ENCODE measurements at regions not wholly inside any gene's neighbourhood (a gene's known extent, or its start where the extent isn't known, plus 50 kb on each side); places are given as distances from the start of the nearest gene placed in this dataset.
A peak's percentile ranks its signal among the peaks of the same experiment; 100 is the strongest.

DNA sequence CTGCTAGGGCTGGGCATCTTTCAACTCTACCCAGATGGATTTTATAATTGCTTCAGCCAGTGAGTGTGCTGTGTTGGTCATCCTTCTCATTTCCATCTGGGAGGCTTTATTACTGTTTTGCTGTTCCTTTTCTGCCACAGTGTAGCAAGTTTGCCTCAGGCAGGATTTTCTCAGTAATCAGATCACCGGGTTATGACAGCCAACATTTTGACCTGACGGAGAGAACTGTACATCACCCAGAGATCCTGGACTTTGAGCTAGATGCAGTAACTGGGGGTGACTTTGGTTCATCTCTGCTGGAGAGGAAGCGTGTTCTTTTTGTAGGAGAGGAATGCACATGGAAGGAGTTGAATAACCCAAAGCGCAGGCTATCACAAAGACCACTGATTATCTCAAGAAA is 111.8 kb upstream of the AGR3 start:
- no peak for ATAC-seq
- WGBS (ENCODE audit: insufficient coverage), result 93% methylated on average over 3 of the region's 4 CpGs
- Histone ChIP-seq H3K9me3 (ENCODE audit: control insufficient read depth, insufficient read depth, low read length) (no peaks in the 10 kb centered on the region), H3K36me3 (ENCODE audit: control insufficient read depth, insufficient read depth, low read length) (no peaks in the 10 kb centered on the region), H3K4me1 (ENCODE audit: control insufficient read depth, insufficient read depth, low read length) (no peaks in the 10 kb centered on the region), H3K27ac (ENCODE audit: low read length) (no peak overlapping the region), H3K4me3 (ENCODE audit: low read length) (no peak overlapping the region), H3K27me3 (ENCODE audit: control insufficient read depth, insufficient read depth, low read length) (no peaks in the 10 kb centered on the region)
- Mint-ChIP-seq H3K27me3 (ENCODE audit: low read depth in 2 of 2) (no peaks in the 10 kb centered on the region), H3K4me3 (no peak overlapping the region), H3K4me1 (no peaks in the 10 kb centered on the region), H3K9me3 (peaks cover 0 to 2% of the 10 kb centered on the region in 2 donors), H3K36me3 (no peaks in the 10 kb centered on the region), H3K27ac (no peak overlapping the region)
- intact Hi-C loops (cut with micrococcal nuclease), result no loop called here
- TF ChIP-seq CTCF (IDR thresholded peaks at IDR 0.05), result no peak
- no peak for DNase-seq

DNA sequence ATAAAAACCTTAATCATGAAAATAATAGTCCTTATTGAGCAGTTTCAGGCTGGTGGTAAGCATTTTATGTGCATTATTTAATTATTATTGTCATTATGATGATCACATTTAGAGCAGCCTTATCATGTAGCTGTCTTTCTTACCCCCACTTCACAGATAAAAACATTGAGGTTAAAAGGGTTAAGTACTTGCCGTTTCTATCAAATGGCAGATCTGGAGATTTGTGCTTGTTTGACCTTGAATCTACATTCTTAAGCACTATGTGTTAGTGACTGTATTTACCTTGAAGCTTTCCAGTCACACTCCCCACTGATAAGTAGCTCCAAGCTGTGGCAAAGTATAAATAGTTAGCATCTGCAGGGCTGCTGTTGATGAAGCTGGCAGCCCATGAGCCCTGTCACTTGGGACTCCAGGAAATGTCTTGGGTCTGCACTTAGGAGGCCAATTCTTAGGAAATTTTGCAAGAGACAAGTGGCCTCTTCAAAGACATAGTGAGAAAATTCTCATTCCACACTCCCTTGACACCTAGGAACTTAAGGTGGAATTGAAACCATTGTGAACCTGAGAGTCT is 116.8 kb upstream of the AGR3 start:
- Histone ChIP-seq H3K36me3 (ENCODE audit: control insufficient read depth, insufficient read depth, low read length) (no peaks in the 10 kb centered on the region), H3K27me3 (ENCODE audit: control insufficient read depth, insufficient read depth, low read length) (no peaks in the 10 kb centered on the region), H3K4me3 (ENCODE audit: low read length) (no peak overlapping the region), H3K27ac (ENCODE audit: low read length) (no peak overlapping the region), H3K4me1 (ENCODE audit: control insufficient read depth, insufficient read depth, low read length) (no peaks in the 10 kb centered on the region), H3K9me3 (ENCODE audit: control insufficient read depth, insufficient read depth, low read length) (no peaks in the 10 kb centered on the region)
- H3K4me3 Mint-ChIP-seq, result no peak overlapping the region
- DNase-seq (no peak), ATAC-seq (no peak)
- H3K27ac Mint-ChIP-seq, result no peak overlapping the region
- H3K36me3 Mint-ChIP-seq, result no peaks in the 10 kb centered on the region
- TF ChIP-seq CTCF (IDR thresholded peaks at IDR 0.05), result no peak
- H3K9me3 Mint-ChIP-seq, result peaks cover 0 to 2% of the 10 kb centered on the region in 2 donors
- H3K4me1 Mint-ChIP-seq, result peaks cover 7 to 9% of the 10 kb centered on the region in 2 donors
- H3K27me3 Mint-ChIP-seq (ENCODE audit: low read depth in 2 of 2), result no peaks in the 10 kb centered on the region
- intact Hi-C loops (cut with micrococcal nuclease), result no loop called here
- 100% methylated on average over 1 of the region's 1 CpG for WGBS (ENCODE audit: insufficient coverage)

DNA sequence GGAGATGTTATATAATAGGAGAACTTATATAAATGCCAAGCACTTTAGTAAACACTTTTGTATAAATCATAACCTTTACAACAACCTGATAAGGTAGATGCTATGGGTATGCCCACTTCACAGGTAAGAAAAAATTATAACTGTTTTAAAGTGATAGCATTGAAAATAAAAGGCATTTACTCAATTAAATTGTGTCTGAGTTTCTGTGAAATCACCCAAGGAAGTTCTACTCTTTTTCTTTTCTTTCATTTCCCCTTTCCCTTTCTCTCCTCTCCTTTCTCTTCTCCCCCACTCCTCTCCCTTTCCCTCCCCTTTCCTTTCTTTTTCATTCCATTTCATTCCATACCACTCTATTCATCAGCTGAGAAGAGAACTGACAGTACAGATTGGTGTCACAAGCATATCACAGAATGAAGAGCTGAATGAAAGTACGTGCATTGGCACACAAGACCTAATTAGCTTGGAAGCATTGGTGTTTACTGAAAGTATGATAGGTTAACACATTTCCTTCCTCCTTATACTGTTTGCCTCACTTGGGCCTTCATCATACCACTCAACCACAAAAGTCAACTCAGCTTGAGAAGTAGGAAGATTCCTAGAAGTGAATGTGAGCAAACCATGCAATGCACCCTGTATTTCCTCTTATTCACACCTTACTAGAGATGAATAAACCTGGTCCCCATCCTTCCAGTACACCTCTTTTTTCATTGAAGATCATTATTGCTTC is 117.9 kb upstream of the AGR3 start:
- WGBS (ENCODE audit: insufficient coverage), result no CpG with 5 or more reads among the region's 1 CpG
- no peak overlapping the region for H3K4me3 ChIP-seq (ENCODE audit: low read length)

More for the DNA sequence above, 117.9 kb upstream of the AGR3 start:
- no peak overlapping the region for H3K27ac ChIP-seq (ENCODE audit: low read length)
- no peaks in the 10 kb centered on the region for H3K36me3 ChIP-seq (ENCODE audit: control insufficient read depth, insufficient read depth, low read length)
- no peaks in the 10 kb centered on the region for H3K36me3 Mint-ChIP-seq
- peaks cover 0 to 2% of the 10 kb centered on the region in 2 donors for H3K9me3 Mint-ChIP-seq
- no peaks in the 10 kb centered on the region for H3K27me3 ChIP-seq (ENCODE audit: control insufficient read depth, insufficient read depth, low read length)
- H3K4me1 Mint-ChIP-seq, result peaks cover 7 to 9% of the 10 kb centered on the region in 2 donors
- H3K27me3 Mint-ChIP-seq (ENCODE audit: low read depth in 2 of 2), result no peaks in the 10 kb centered on the region
- peak overlapping the region in 1 of 2 donors; percentile 27 for H3K27ac Mint-ChIP-seq
- intact Hi-C loops (cut with micrococcal nuclease), result no loop called here
- no peaks in the 10 kb centered on the region for H3K9me3 ChIP-seq (ENCODE audit: control insufficient read depth, insufficient read depth, low read length)
- no peaks in the 10 kb centered on the region for H3K4me1 ChIP-seq (ENCODE audit: control insufficient read depth, insufficient read depth, low read length)
- no peak for TF ChIP-seq CTCF (IDR thresholded peaks at IDR 0.05)
- no peak overlapping the region for H3K4me3 Mint-ChIP-seq
- ATAC-seq (peak in 2 of 3 donors; percentile 48 to 49), DNase-seq (no peak)
